ENCODE measurements at regions not wholly inside any gene's neighbourhood (a gene's known extent, or its start where the extent isn't known, plus 50 kb on each side); places are given as distances from the start of the nearest gene placed in this dataset.

- no peak for TF ChIP-seq CTCF (IDR thresholded peaks at IDR 0.05)
- no peaks in the 10 kb centered on the region for H3K4me1 Mint-ChIP-seq (ENCODE audit: low read depth)
- H3K36me3 Mint-ChIP-seq (ENCODE audit: low read depth), result no peaks in the 10 kb centered on the region
- DNase-seq (ENCODE audit: low spot score), result no peak
- H3K9me3 Mint-ChIP-seq (ENCODE audit: low read depth), result no peaks in the 10 kb centered on the region
- H3K4me3 Mint-ChIP-seq (ENCODE audit: unreplicated experiment), result no peak overlapping the region
- H3K27ac Mint-ChIP-seq (ENCODE audit: unreplicated experiment), result no peak overlapping the region
- no peaks in the 10 kb centered on the region for H3K27me3 Mint-ChIP-seq (ENCODE audit: low read depth)
Observed at GRCh38 chr12:41892302-41892701, 252.4 kb downstream of the GXYLT1 start.

- no peaks in the 10 kb centered on the region for H3K9me3 Mint-ChIP-seq (ENCODE audit: low read depth)
- no peak overlapping the region for H3K4me3 Mint-ChIP-seq (ENCODE audit: unreplicated experiment)
- H3K27me3 Mint-ChIP-seq (ENCODE audit: low read depth), result no peaks in the 10 kb centered on the region
- no peak for DNase-seq (ENCODE audit: low spot score)
- TF ChIP-seq CTCF (IDR thresholded peaks at IDR 0.05), result no peak
- H3K4me1 Mint-ChIP-seq (ENCODE audit: low read depth), result no peaks in the 10 kb centered on the region
- no peak overlapping the region for H3K27ac Mint-ChIP-seq (ENCODE audit: unreplicated experiment)
- H3K36me3 Mint-ChIP-seq (ENCODE audit: low read depth), result no peaks in the 10 kb centered on the region
Observed at GRCh38 chr12:41891226-41891625, 253.4 kb downstream of the GXYLT1 start.

GRCh38 chr12:41888285-41888684, 256.4 kb downstream of the GXYLT1 start:
- Mint-ChIP-seq H3K27me3 (ENCODE audit: low read depth) (no peaks in the 10 kb centered on the region), H3K27ac (ENCODE audit: unreplicated experiment) (no peak overlapping the region), H3K36me3 (ENCODE audit: low read depth) (no peaks in the 10 kb centered on the region), H3K9me3 (ENCODE audit: low read depth) (no peaks in the 10 kb centered on the region), H3K4me1 (ENCODE audit: low read depth) (no peaks in the 10 kb centered on the region), H3K4me3 (ENCODE audit: unreplicated experiment) (no peak overlapping the region)
- DNase-seq (ENCODE audit: low spot score), result no peak
- TF ChIP-seq CTCF (IDR thresholded peaks at IDR 0.05), result no peak

GRCh38 chr12:41881891-41882805, 262.5 kb downstream of the GXYLT1 start:
- no peak overlapping the region for H3K4me3 Mint-ChIP-seq (ENCODE audit: unreplicated experiment)
- no peaks in the 10 kb centered on the region for H3K27me3 Mint-ChIP-seq (ENCODE audit: low read depth)
- no peak for DNase-seq (ENCODE audit: low spot score)
- H3K36me3 Mint-ChIP-seq (ENCODE audit: low read depth), result no peaks in the 10 kb centered on the region
- peaks cover under 1% of the 10 kb centered on the region for H3K9me3 Mint-ChIP-seq (ENCODE audit: low read depth)
- no peaks in the 10 kb centered on the region for H3K4me1 Mint-ChIP-seq (ENCODE audit: low read depth)
- no peak overlapping the region for H3K27ac Mint-ChIP-seq (ENCODE audit: unreplicated experiment)
- TF ChIP-seq CTCF (IDR thresholded peaks at IDR 0.05), result no peak

- peaks cover 8% of the 10 kb centered on the region for H3K27me3 Mint-ChIP-seq (ENCODE audit: low read depth)
- TF ChIP-seq CTCF (IDR thresholded peaks at IDR 0.05), result no peak
- peaks cover 9% of the 10 kb centered on the region for H3K36me3 Mint-ChIP-seq (ENCODE audit: low read depth)
- DNase-seq (ENCODE audit: low spot score), result no peak
- no peak overlapping the region for H3K27ac Mint-ChIP-seq (ENCODE audit: unreplicated experiment)
- no peak overlapping the region for H3K4me3 Mint-ChIP-seq (ENCODE audit: unreplicated experiment)
- peaks cover 34% of the 10 kb centered on the region for H3K9me3 Mint-ChIP-seq (ENCODE audit: low read depth)
- no peaks in the 10 kb centered on the region for H3K4me1 Mint-ChIP-seq (ENCODE audit: low read depth)
Observed at GRCh38 chr12:41869432-41869831, 275.2 kb downstream of the GXYLT1 start.

Measured in chondrocyte (in vitro differentiated cells).